ENCODE measurements at regions not wholly inside any gene's neighbourhood (a gene's known extent, or its start where the extent isn't known, plus 50 kb on each side); places are given as distances from the start of the nearest gene placed in this dataset.

DNA sequence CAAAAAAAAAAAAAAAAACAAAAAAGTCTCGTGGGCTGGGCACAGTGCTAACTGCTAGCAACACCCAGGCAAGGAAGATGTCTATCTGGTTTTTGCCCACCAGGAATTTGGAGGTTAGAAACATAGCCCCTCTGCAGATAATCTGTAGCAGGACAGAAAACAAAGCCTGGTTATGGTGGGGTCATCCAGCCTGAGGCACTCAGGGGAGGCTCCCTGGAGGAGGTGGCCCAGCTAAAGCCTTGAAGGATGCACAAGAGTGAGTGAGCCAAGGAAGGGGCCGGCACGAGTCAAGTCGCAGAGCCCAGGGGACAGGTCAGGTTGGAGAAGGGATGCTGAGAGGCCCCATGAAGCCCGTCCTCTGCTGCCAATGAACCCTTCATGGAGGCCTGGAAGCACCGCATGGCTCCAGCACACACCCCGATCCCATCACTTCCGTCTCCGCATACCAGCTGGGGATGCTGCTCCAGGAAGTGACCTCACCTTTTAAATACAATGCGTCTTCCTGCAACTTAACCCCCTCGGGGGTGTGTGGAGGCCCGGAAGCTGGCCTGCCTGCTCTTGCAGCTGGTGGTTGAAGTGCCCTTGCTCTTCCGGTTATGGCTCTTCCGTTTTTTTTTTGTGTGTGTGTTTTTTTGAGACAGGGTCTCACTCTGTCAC is 86.5 kb downstream of the ENGASE start:
- H3K4me2 ChIP-seq, result peak overlapping the region; percentile 77 to 99 (median 94)
- H3K27me3 ChIP-seq, result no peaks in the 10 kb centered on the region

GRCh38 chr17:79159926-79160325 is 85.3 kb downstream of the ENGASE start:
- H3K4me1 ChIP-seq, result peaks cover 36 to 55% (median 44%) of the 10 kb centered on the region in 10 experiments
- no peaks in the 10 kb centered on the region for H3K27me3 ChIP-seq
- peak overlapping the region in 3 of 11 experiments; percentile 19 to 95 (median 94); a peak in 3 of 22 replicates for H3K4me2 ChIP-seq
- no peaks in the 10 kb centered on the region for H3K36me3 ChIP-seq
- TF ChIP-seq Cebpa-rat (IDR thresholded peaks at IDR 0.05), result no peak
- H3K27ac ChIP-seq, result peak overlapping the region in 2 of 11 experiments; percentile 85 to 90; a peak in 3 of 22 replicates
- peak overlapping the region in 1 of 11 experiments; percentile 13; a peak in 1 of 22 replicates for H3K9ac ChIP-seq
- H4K20me1 ChIP-seq, result no peaks in the 10 kb centered on the region
- H3K4me3 ChIP-seq, result no peak overlapping the region
- H3K9me3 ChIP-seq (replicated peaks in 1 of 11), result no peaks in the 10 kb centered on the region

More for the DNA sequence above, 86.5 kb downstream of the ENGASE start:
- no peaks in the 10 kb centered on the region for H3K36me3 ChIP-seq
- no peak for TF ChIP-seq Cebpa-rat (IDR thresholded peaks at IDR 0.05)
- H3K9me3 ChIP-seq (replicated peaks in 1 of 11), result no peaks in the 10 kb centered on the region
- peak overlapping the region in 10 of 11 experiments; percentile 45 to 79 (median 72); a peak in 18 of 22 replicates for H3K9ac ChIP-seq
- H3K27ac ChIP-seq, result peak overlapping the region; percentile 7 to 90 (median 85); a peak in 21 of 22 replicates
- H4K20me1 ChIP-seq, result no peaks in the 10 kb centered on the region
- H3K4me1 ChIP-seq, result peaks cover 36 to 67% (median 56%) of the 10 kb centered on the region in 10 experiments
- H3K4me3 ChIP-seq, result peak overlapping the region; percentile 22 to 59 (median 54); a peak in 16 of 20 replicates

- TF ChIP-seq Cebpa-rat (IDR thresholded peaks at IDR 0.05), result no peak
- peaks cover 34 to 51% (median 39%) of the 10 kb centered on the region in 10 experiments for H3K4me1 ChIP-seq
- no peaks in the 10 kb centered on the region for H4K20me1 ChIP-seq
- peak overlapping the region in 1 of 11 experiments; percentile 13; a peak in 1 of 22 replicates for H3K9ac ChIP-seq
- no peaks in the 10 kb centered on the region for H3K9me3 ChIP-seq (replicated peaks in 1 of 11)
- peak overlapping the region in 2 of 11 experiments; percentile 94 to 95; a peak in 1 of 22 replicates for H3K4me2 ChIP-seq
- no peak overlapping the region for H3K4me3 ChIP-seq
- no peaks in the 10 kb centered on the region for H3K27me3 ChIP-seq
- no peaks in the 10 kb centered on the region for H3K36me3 ChIP-seq
- peak overlapping the region in 2 of 11 experiments; percentile 85 to 90; a peak in 1 of 22 replicates for H3K27ac ChIP-seq
These were observed 84.8 kb downstream of the ENGASE start for GRCh38 chr17:79159471-79159870.

DNA sequence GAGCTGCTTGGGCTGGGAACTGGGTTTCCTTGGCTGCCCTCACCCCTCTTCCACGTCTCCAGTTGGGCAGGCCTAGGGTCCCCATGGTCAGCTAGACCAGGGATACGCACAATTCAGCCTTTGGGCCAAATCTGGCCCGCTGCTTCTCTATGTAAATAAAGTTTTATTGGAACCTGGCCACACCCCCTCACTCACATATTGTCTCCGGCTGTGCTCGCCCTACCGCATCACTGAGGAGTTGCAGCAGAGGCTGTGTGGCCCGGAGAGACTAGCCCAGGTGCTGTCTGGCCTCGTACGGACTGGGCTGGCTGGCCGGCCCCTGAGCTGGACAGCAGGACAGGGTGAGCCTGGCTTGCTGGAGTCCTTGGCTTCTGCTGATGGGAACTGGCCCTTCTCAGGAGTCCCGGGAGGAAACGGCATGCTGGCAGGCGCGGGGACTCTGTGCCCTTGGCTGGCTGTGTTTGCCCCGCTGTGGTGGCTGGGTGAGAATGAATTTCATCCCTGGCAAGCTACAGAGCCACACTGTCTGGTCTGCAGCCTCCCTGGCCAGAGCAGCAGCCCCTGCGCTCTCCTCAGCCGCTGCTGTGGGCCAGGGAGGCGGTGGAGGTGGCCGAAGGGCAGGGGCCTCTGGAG is 82.0 kb downstream of the ENGASE start:
- Histone ChIP-seq H3K27ac (no peak overlapping the region), H3K4me1 (peaks cover 8 to 22% (median 10%) of the 10 kb centered on the region in 10 experiments), H4K20me1 (peaks cover 0 to 7% (median 0%) of the 10 kb centered on the region in 11 experiments; a peak in 1 of 22 replicates), H3K27me3 (no peaks in the 10 kb centered on the region), H3K4me2 (0 out of 22 replicates have a peak overlapping the region, but pooled peaks of 1 of the 11 experiments have one; percentile 2), H3K4me3 (no peak overlapping the region), H3K36me3 (no peaks in the 10 kb centered on the region), H3K9ac (no peak overlapping the region), H3K9me3 (replicated peaks in 1 of 11) (no peaks in the 10 kb centered on the region)
- no peak for TF ChIP-seq Cebpa-rat (IDR thresholded peaks at IDR 0.05)

DNA sequence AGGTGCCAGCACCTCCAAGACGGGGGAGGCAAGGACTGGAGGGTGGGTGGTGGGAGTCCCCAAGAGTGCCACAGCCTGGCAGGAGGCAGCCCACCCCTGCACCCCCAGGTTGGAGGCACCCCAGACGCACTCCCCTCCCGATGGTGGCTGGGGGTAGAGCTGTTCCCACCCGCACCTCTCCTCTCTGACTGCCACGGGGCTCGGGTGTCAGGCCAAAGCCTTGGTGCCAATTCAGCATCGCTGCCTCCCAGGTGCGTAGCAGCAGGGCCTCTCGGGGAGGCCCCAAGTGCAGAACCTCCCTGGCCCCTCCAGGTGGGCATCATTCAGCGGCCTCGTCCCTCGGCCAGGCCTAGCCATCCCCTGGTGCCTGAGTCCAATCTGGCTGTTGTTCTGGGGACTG is 81.1 kb downstream of the ENGASE start:
- no peaks in the 10 kb centered on the region for H3K9me3 ChIP-seq (replicated peaks in 1 of 11)
- H3K36me3 ChIP-seq, result no peaks in the 10 kb centered on the region
- no peak overlapping the region for H3K4me3 ChIP-seq
- H3K9ac ChIP-seq, result no peak overlapping the region
- H3K4me1 ChIP-seq, result peaks cover 0 to 13% (median 2%) of the 10 kb centered on the region in 10 experiments; a peak in 16 of 20 replicates
- no peaks in the 10 kb centered on the region for H3K27me3 ChIP-seq
- H4K20me1 ChIP-seq, result peaks cover 0 to 7% (median 0%) of the 10 kb centered on the region in 11 experiments; a peak in 1 of 22 replicates
- no peak for TF ChIP-seq Cebpa-rat (IDR thresholded peaks at IDR 0.05)
- no peak overlapping the region for H3K27ac ChIP-seq
- no peak overlapping the region for H3K4me2 ChIP-seq

- Histone ChIP-seq H3K4me1 (peaks cover 0 to 9% (median 0%) of the 10 kb centered on the region in 10 experiments; a peak in 6 of 20 replicates), H3K27ac (no peak overlapping the region), H3K9ac (no peak overlapping the region), H3K9me3 (replicated peaks in 1 of 11) (no peaks in the 10 kb centered on the region), H3K4me2 (no peak overlapping the region), H3K27me3 (no peaks in the 10 kb centered on the region), H3K36me3 (no peaks in the 10 kb centered on the region), H3K4me3 (no peak overlapping the region), H4K20me1 (peaks cover 0 to 7% (median 0%) of the 10 kb centered on the region in 11 experiments; a peak in 1 of 22 replicates)
- TF ChIP-seq Cebpa-rat (IDR thresholded peaks at IDR 0.05), result no peak
These were observed 80.4 kb downstream of the ENGASE start for GRCh38 chr17:79154951-79155585.

GRCh38 chr17:79154446-79154845 is 79.8 kb downstream of the ENGASE start:
- H3K9ac ChIP-seq, result no peak overlapping the region
- TF ChIP-seq Cebpa-rat (IDR thresholded peaks at IDR 0.05), result no peak
- H3K4me1 ChIP-seq, result peaks cover 0 to 6% (median 0%) of the 10 kb centered on the region in 10 experiments; a peak in 3 of 20 replicates
- no peak overlapping the region for H3K4me3 ChIP-seq
- no peaks in the 10 kb centered on the region for H3K9me3 ChIP-seq (replicated peaks in 1 of 11)
- H4K20me1 ChIP-seq, result peaks cover 0 to 7% (median 0%) of the 10 kb centered on the region in 11 experiments; a peak in 1 of 22 replicates
- H3K27me3 ChIP-seq, result no peaks in the 10 kb centered on the region
- H3K4me2 ChIP-seq, result no peak overlapping the region
- H3K27ac ChIP-seq, result no peak overlapping the region
- no peaks in the 10 kb centered on the region for H3K36me3 ChIP-seq

DNA sequence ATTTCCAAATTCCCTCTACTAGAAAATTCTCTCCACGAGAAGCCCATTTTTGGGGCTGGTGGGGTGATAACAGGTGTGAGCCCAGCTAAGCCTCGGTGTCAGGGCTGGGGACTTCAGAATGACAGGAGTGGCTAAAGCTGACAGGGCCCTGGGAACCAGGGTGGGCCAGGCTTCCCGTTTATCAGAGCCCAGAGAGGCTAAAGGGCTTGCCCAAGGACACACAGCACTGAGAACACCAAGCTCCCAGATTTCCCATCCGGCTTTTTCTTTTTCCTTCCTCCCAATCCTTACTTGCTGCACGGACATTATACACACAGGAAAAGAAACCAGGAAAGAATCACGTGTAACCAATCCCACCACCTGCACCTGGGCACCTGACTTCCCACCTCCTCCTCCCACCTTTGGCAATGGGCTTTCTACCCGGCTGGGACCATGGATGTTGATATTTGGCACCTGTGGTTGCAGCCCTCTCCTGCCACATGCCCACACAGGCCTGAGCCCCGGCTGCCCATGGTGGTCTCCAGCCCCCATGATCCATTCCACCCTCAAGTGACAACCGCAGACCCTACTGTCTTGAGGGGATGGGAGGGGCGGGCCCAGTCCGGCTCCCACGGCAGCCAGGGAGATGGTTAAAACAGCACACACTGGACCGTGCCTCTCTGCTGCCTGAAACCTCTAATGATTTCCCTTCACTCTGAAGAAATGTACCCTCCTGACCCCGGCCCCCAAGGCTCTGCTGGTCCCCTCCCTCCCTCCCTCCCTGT is 78.9 kb downstream of the ENGASE start:
- Histone ChIP-seq H3K4me1 (peaks cover 0 to 6% (median 0%) of the 10 kb centered on the region in 10 experiments; a peak in 4 of 20 replicates), H3K4me2 (no peak overlapping the region), H3K36me3 (no peaks in the 10 kb centered on the region), H3K4me3 (no peak overlapping the region), H3K9me3 (replicated peaks in 1 of 11) (no peaks in the 10 kb centered on the region), H3K9ac (no peak overlapping the region), H3K27ac (no peak overlapping the region), H3K27me3 (no peaks in the 10 kb centered on the region), H4K20me1 (peaks cover 0 to 7% (median 0%) of the 10 kb centered on the region in 11 experiments; a peak in 1 of 22 replicates)
- TF ChIP-seq Cebpa-rat (IDR thresholded peaks at IDR 0.05), result no peak

Data from BLaER1 treated with 17β-estradiol and CSF1 and Interleukin-3, amounts not matched to agents 10 nM and 100 nM (cell line).